Keratinocyte (primary cell): ENCODE measurements at regions not wholly inside any gene's neighbourhood (a gene's known extent, or its start where the extent isn't known, plus 50 kb on each side); places are given as distances from the start of the nearest gene placed in this dataset.

Experiments used
- EZH2 ChIP-seq: IDR thresholded peaks from one replicate; pipeline ENCODE4 v1.6.1; 2012; ENCODE audit warnings: inconsistent platforms, mild to moderate bottlenecking, low read length, moderate library complexity
- TF ChIP-seq, protein P1 (sequence below), 3 experiments: IDR thresholded peaks in 1 of 3; conservative IDR thresholded peaks in 1 of 3; optimal IDR thresholded peaks in 1 of 3; 2 replicates in 2 of 3; 3 replicates in 1 of 3; pipeline versions ENCODE3 to v1.5.1; 2011; ENCODE audit warnings: low read length in 3 of 3, mild to moderate bottlenecking in 3 of 3, moderate library complexity in 2 of 3, control low read depth in 1 of 3, inconsistent platforms in 1 of 3; ENCODE audit not compliant: insufficient read depth in 2 of 3; ENCODE audit errors: extremely low read depth in 1 of 3

DNA sequence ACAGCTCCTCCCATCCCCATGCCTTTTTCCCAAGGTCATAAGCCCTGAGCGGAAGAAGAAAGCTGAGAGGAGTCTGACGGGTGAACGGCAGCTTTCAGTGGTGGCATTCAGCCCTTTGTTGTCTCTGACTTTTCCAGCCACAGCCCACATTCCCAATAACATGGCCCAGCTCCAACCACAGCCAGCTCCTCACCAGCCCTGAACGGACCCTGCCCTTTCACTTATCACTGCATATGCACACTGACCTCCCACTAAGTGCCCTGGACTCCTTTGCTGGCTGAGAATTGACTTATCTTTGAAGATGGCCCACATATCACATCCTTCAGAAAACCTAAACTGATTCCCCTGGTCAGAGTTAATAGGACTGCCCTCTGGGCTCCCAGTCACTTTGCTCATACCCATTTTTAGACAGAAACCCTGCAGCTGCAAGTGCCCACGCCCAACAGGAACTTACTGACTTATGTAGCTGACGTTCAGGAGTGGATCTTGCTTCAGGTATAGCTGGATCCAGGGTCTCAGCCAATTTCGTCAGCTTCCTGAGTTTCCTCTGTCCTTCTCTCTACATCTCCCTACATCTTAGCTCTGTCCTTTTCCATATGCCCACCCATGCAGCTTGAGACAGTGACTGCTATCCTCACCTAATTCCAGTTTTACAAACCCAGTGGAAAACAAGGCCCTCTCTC lies 348.5 kb upstream of the PROK2 start:
- TF ChIP-seq, protein P1, sequence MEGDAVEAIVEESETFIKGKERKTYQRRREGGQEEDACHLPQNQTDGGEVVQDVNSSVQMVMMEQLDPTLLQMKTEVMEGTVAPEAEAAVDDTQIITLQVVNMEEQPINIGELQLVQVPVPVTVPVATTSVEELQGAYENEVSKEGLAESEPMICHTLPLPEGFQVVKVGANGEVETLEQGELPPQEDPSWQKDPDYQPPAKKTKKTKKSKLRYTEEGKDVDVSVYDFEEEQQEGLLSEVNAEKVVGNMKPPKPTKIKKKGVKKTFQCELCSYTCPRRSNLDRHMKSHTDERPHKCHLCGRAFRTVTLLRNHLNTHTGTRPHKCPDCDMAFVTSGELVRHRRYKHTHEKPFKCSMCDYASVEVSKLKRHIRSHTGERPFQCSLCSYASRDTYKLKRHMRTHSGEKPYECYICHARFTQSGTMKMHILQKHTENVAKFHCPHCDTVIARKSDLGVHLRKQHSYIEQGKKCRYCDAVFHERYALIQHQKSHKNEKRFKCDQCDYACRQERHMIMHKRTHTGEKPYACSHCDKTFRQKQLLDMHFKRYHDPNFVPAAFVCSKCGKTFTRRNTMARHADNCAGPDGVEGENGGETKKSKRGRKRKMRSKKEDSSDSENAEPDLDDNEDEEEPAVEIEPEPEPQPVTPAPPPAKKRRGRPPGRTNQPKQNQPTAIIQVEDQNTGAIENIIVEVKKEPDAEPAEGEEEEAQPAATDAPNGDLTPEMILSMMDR (optimal IDR thresholded peaks at IDR 0.05 in 1 of 3, IDR thresholded peaks at IDR 0.05 in 1 of 3, conservative IDR thresholded peaks at IDR 0.05 in 1 of 3; ENCODE audit: extremely low read depth in 1 of 3, insufficient read depth in 2 of 3, low read length in 3 of 3), result no peak
- no peak for TF ChIP-seq EZH2
